GM23338 (cell line): ENCODE measurements at regions not wholly inside any gene's neighbourhood (a gene's known extent, or its start where the extent isn't known, plus 50 kb on each side); places are given as distances from the start of the nearest gene placed in this dataset.

Source experiments
- ATAC-seq: fragments of 200-7000 bp; cut with Tn5 transposase; 3 replicates; pipeline ENCODE4 v1.9.1; 2020
- DNase-seq: peaks from one replicate; pipeline ENCODE4 v3.0.0-alpha.2; 2015; ENCODE audit warnings: low spot score
- H2AFZ ChIP-seq: fragments of 200-600 bp; sonication (generic); 2 replicates; pipeline ENCODE4 v1.8.0; 2016; ENCODE audit warnings: antibody characterized with exemption, mild to moderate bottlenecking, moderate library complexity
- H3F3A ChIP-seq: fragments of 200-600 bp; sonication (generic); replicated peaks from 2 replicates; pipeline ENCODE4 v1.8.0; 2017; ENCODE audit warnings: antibody characterized with exemption, mixed run types, low read depth
- H3K27ac ChIP-seq: fragments of 200-600 bp; sonication (generic); 2 replicates; pipeline ENCODE4 v1.6.1; 2016; ENCODE audit warnings: low read depth
- H3K27me3 ChIP-seq: fragments of 200-600 bp; sonication (generic); 2 replicates; pipeline ENCODE4 v1.8.0; 2016; ENCODE audit warnings: mild to moderate bottlenecking, mixed run types, moderate library complexity; ENCODE audit not compliant: insufficient read depth
- H3K36me3 ChIP-seq: fragments of 200-600 bp; sonication (generic); 2 replicates; pipeline ENCODE4 v1.8.0; 2016; ENCODE audit warnings: mild to moderate bottlenecking; ENCODE audit not compliant: insufficient read depth
- H3K4me1 ChIP-seq: fragments of 200-600 bp; sonication (generic); 2 replicates; pipeline ENCODE4 v1.8.0; 2016; ENCODE audit warnings: mild to moderate bottlenecking, moderate library complexity; ENCODE audit not compliant: insufficient read depth
- H3K4me2 ChIP-seq: fragments of 200-600 bp; sonication (generic); 2 replicates; pipeline ENCODE4 v1.7.1; 2017; ENCODE audit warnings: mixed run types
- H3K4me3 ChIP-seq: fragments of 200-600 bp; sonication (generic); 2 replicates; pipeline ENCODE4 v1.6.1; 2016; ENCODE audit warnings: mixed run types
- H3K79me2 ChIP-seq: fragments of 200-600 bp; sonication (generic); replicated peaks from 2 replicates; pipeline ENCODE4 v1.8.0; 2017; ENCODE audit warnings: mild to moderate bottlenecking; ENCODE audit not compliant: insufficient read depth
- H3K9me2 ChIP-seq: fragments of 200-600 bp; sonication (generic); 2 replicates; pipeline ENCODE4 v1.8.0; 2017; ENCODE audit not compliant: insufficient read depth
- H4K20me1 ChIP-seq: fragments of 200-600 bp; sonication (generic); replicated peaks from 2 replicates; pipeline ENCODE4 v1.8.0; 2017; ENCODE audit warnings: mild to moderate bottlenecking; ENCODE audit not compliant: insufficient read depth
- H3K27ac Mint-ChIP-seq: 2 replicates; pipeline ENCODE4 v1.8.0; 2020; ENCODE audit warnings: inconsistent platforms, mild to moderate bottlenecking, moderate library complexity, mixed read lengths
- H3K27me3 Mint-ChIP-seq: 3 replicates; pipeline ENCODE4 v1.8.0; 2022; ENCODE audit warnings: low read depth, mild to moderate bottlenecking, moderate library complexity, mixed read lengths, inconsistent platforms; ENCODE audit not compliant: insufficient read depth, poor library complexity
- H3K36me3 Mint-ChIP-seq: 3 replicates; pipeline ENCODE4 v1.8.0; 2021; ENCODE audit warnings: low read depth, mild to moderate bottlenecking, inconsistent platforms, moderate library complexity, mixed read lengths
- H3K4me1 Mint-ChIP-seq: 3 replicates; pipeline ENCODE4 v1.8.0; 2020; ENCODE audit warnings: mild to moderate bottlenecking, inconsistent platforms, mixed read lengths
- H3K4me3 Mint-ChIP-seq: 3 replicates; pipeline ENCODE4 v1.8.0; 2021; ENCODE audit warnings: moderate library complexity, mild to moderate bottlenecking, inconsistent platforms, mixed read lengths
- H3K9me3 Mint-ChIP-seq: 3 replicates; pipeline ENCODE4 v1.8.0; 2020; ENCODE audit warnings: moderate library complexity, mild to moderate bottlenecking, inconsistent platforms, mixed read lengths
- EZH2 ChIP-seq: fragments of 200-600 bp; sonication (generic); IDR thresholded peaks from one replicate; pipeline ENCODE4 v1.8.0; 2017; ENCODE audit warnings: antibody characterized with exemption, mild to moderate bottlenecking, low read depth; ENCODE audit not compliant: unreplicated experiment
- EZH2phosphoT487 ChIP-seq: fragments of 200-600 bp; sonication (generic); IDR thresholded peaks from one replicate; pipeline ENCODE4 v1.8.1; 2018; ENCODE audit warnings: antibody characterized with exemption; ENCODE audit not compliant: unreplicated experiment
- POLR2AphosphoS5 ChIP-seq: IDR thresholded peaks from 2 replicates; pipeline ENCODE4 v1.6.1; 2016; ENCODE audit warnings: antibody characterized with exemption, low read depth
- STAT1 ChIP-seq: IDR thresholded peaks from one replicate; pipeline ENCODE4 v1.6.1; 2016; ENCODE audit warnings: antibody characterized with exemption; ENCODE audit not compliant: unreplicated experiment
- ZNF114 ChIP-seq: fragments of 250-450 bp; sonication (Bioruptor Pico); IDR thresholded peaks from 2 replicates; pipeline ENCODE4 v1.5.0; 2020; ENCODE audit warnings: mild to moderate bottlenecking, moderate library complexity
- ZNF331 ChIP-seq: fragments of 250-450 bp; sonication (Bioruptor Pico); IDR thresholded peaks from 2 replicates; pipeline ENCODE4 v1.5.0; 2020; ENCODE audit warnings: low read depth, mild to moderate bottlenecking, moderate library complexity
- TF ChIP-seq, protein P1 (sequence below): IDR thresholded peaks from 2 replicates; pipeline ENCODE4 v1.6.1; 2016; ENCODE audit warnings: antibody characterized with exemption
- TF ChIP-seq, protein P2 (sequence below), 2 experiments: fragments of 200-600 bp in 1 of 2; sonication (generic) in 1 of 2; conservative IDR thresholded peaks; 2 replicates each; pipeline versions ENCODE4 v1.5.1 to v1.6.1; 2016 to 2017; ENCODE audit warnings: antibody characterized with exemption in 2 of 2, low read depth in 2 of 2, mild to moderate bottlenecking in 2 of 2, moderate library complexity in 1 of 2
- TF ChIP-seq, protein P3 (sequence below): IDR thresholded peaks from one replicate; pipeline ENCODE4 v1.6.1; 2018; ENCODE audit warnings: antibody characterized with exemption; ENCODE audit not compliant: unreplicated experiment

DNA sequence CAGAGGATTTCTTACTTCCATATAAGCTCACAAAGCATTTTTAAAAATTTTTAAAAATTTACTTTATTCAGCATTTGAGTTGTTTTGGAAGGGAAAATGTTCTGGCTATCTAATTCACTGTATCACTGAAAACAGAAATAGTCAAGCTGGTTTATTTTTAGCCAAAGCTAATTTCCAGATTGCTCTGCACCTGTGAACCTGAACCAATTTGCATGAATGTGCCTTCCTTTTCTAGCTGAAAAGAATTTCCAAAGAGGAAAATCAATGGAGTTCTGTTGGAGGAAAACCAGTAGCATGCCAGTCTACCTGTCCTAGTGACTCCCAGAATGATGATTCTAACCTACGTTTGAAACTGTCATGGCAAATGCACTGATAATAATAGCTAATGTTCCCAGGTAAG lies 134.2 kb upstream of the LIPC start:
- peaks cover 16% of the 10 kb centered on the region for H3K4me1 ChIP-seq
- Mint-ChIP-seq H3K4me3 (no peak overlapping the region), H3K27ac (peak overlapping the region; percentile 57; the same call in 1 of the 2 replicates), H3K4me1 (peaks cover 24% of the 10 kb centered on the region), H3K9me3 (peaks cover 23% of the 10 kb centered on the region), H3K27me3 (no peaks in the 10 kb centered on the region), H3K36me3 (peaks cover 16% of the 10 kb centered on the region)
- 0 out of 2 replicates have a peak, but pooled peaks cover 2% of the 10 kb centered on the region for H3K9me2 ChIP-seq
- H3K27ac ChIP-seq, result no peak overlapping the region
- H2AFZ ChIP-seq, result no peak overlapping the region
- ATAC-seq, result no peak
- H4K20me1 ChIP-seq, result no peaks in the 10 kb centered on the region
- DNase-seq, result no peak
- H3K4me3 ChIP-seq, result no peak overlapping the region
- H3F3A ChIP-seq, result no peaks in the 10 kb centered on the region
- no peaks in the 10 kb centered on the region for H3K36me3 ChIP-seq
- no peak overlapping the region for H3K4me2 ChIP-seq
- no peaks in the 10 kb centered on the region for H3K27me3 ChIP-seq
- TF ChIP-seq, protein P1, sequence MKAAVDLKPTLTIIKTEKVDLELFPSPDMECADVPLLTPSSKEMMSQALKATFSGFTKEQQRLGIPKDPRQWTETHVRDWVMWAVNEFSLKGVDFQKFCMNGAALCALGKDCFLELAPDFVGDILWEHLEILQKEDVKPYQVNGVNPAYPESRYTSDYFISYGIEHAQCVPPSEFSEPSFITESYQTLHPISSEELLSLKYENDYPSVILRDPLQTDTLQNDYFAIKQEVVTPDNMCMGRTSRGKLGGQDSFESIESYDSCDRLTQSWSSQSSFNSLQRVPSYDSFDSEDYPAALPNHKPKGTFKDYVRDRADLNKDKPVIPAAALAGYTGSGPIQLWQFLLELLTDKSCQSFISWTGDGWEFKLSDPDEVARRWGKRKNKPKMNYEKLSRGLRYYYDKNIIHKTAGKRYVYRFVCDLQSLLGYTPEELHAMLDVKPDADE, result no peak
- TF ChIP-seq ZNF114 (CRISPR knock-in tag), result no peak
- TF ChIP-seq STAT1, result no peak
- no peak for TF ChIP-seq POLR2AphosphoS5
- TF ChIP-seq EZH2, result no peak
- TF ChIP-seq EZH2phosphoT487, result no peak
- no peaks in the 10 kb centered on the region for H3K79me2 ChIP-seq

DNA sequence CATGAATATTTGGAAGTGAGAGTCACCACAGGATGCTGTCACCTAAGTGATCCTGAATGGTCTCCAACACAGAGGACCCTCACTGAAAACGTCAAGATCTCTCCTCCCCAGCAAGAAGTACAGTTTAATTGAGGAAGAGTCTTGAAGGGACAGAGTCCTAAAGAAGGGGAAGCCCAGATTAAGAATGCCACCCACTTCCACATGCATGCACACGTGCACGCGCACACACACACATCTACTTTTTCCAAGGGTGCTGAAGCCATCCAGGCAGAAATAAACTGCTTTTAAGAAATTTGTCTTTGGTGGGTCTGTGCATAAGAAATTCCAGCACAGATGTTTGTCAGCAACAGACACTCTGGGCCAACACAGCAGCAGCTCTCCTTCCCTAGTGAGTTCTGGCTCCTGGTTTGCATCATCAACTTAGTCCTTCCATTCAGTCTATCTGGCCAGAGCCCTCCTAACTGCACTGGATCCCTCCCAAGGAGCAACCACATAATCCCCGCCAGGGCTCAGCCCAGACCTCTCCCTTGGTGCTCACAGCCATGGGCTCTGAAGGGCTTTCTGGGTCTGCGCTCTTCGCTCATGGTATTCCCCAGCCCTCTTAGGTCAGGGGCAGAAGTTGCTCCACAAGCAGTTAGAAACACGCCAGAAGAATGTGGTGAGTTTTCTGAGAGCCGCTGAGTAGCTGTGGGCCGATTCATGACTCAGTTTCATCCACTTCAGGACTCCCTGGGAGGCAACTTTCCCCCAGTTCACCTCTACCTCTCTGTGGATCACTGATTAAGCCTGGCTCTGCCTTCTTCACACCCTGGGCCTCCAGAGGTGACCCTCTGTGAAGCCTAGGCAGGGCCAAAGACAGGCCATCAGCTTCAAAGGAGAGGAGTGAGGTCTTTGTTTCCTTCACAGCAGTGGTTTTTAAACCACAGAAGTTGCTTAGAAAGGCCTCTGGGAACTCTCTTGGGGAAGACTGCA lies 132.6 kb upstream of the LIPC start:
- peaks cover 25% of the 10 kb centered on the region for H3K4me1 Mint-ChIP-seq
- Histone ChIP-seq H4K20me1 (no peaks in the 10 kb centered on the region), H3K79me2 (no peaks in the 10 kb centered on the region), H3K4me1 (peaks cover 16% of the 10 kb centered on the region), H3K9me2 (0 out of 2 replicates have a peak, but pooled peaks cover 2% of the 10 kb centered on the region), H3K4me3 (no peak overlapping the region), H3K4me2 (no peak overlapping the region), H2AFZ (no peak overlapping the region), H3K36me3 (no peaks in the 10 kb centered on the region), H3K27ac (no peak overlapping the region), H3F3A (no peaks in the 10 kb centered on the region), H3K27me3 (no peaks in the 10 kb centered on the region)
- H3K36me3 Mint-ChIP-seq, result peaks cover 16% of the 10 kb centered on the region
- H3K27me3 Mint-ChIP-seq, result no peaks in the 10 kb centered on the region
- H3K27ac Mint-ChIP-seq, result no peak overlapping the region
- no peak for DNase-seq
- no peak overlapping the region for H3K4me3 Mint-ChIP-seq
- peaks cover 21% of the 10 kb centered on the region for H3K9me3 Mint-ChIP-seq
- no peak for ATAC-seq
- no peak for TF ChIP-seq EZH2
- TF ChIP-seq, protein P2, sequence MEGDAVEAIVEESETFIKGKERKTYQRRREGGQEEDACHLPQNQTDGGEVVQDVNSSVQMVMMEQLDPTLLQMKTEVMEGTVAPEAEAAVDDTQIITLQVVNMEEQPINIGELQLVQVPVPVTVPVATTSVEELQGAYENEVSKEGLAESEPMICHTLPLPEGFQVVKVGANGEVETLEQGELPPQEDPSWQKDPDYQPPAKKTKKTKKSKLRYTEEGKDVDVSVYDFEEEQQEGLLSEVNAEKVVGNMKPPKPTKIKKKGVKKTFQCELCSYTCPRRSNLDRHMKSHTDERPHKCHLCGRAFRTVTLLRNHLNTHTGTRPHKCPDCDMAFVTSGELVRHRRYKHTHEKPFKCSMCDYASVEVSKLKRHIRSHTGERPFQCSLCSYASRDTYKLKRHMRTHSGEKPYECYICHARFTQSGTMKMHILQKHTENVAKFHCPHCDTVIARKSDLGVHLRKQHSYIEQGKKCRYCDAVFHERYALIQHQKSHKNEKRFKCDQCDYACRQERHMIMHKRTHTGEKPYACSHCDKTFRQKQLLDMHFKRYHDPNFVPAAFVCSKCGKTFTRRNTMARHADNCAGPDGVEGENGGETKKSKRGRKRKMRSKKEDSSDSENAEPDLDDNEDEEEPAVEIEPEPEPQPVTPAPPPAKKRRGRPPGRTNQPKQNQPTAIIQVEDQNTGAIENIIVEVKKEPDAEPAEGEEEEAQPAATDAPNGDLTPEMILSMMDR (conservative IDR thresholded peaks at IDR 0.05; ENCODE audit: low read depth in 2 of 2), result no peak
- no peak for TF ChIP-seq ZNF331
- TF ChIP-seq, protein P3, sequence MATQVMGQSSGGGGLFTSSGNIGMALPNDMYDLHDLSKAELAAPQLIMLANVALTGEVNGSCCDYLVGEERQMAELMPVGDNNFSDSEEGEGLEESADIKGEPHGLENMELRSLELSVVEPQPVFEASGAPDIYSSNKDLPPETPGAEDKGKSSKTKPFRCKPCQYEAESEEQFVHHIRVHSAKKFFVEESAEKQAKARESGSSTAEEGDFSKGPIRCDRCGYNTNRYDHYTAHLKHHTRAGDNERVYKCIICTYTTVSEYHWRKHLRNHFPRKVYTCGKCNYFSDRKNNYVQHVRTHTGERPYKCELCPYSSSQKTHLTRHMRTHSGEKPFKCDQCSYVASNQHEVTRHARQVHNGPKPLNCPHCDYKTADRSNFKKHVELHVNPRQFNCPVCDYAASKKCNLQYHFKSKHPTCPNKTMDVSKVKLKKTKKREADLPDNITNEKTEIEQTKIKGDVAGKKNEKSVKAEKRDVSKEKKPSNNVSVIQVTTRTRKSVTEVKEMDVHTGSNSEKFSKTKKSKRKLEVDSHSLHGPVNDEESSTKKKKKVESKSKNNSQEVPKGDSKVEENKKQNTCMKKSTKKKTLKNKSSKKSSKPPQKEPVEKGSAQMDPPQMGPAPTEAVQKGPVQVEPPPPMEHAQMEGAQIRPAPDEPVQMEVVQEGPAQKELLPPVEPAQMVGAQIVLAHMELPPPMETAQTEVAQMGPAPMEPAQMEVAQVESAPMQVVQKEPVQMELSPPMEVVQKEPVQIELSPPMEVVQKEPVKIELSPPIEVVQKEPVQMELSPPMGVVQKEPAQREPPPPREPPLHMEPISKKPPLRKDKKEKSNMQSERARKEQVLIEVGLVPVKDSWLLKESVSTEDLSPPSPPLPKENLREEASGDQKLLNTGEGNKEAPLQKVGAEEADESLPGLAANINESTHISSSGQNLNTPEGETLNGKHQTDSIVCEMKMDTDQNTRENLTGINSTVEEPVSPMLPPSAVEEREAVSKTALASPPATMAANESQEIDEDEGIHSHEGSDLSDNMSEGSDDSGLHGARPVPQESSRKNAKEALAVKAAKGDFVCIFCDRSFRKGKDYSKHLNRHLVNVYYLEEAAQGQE, result no peak
